B cell (primary cell): ENCODE measurements at regions not wholly inside any gene's neighbourhood (a gene's known extent, or its start where the extent isn't known, plus 50 kb on each side); places are given as distances from the start of the nearest gene placed in this dataset.

Source experiments
- ATAC-seq: fragments of 200-7000 bp; cut with Tn5 transposase; one replicate; pipeline ENCODE4 v1.10.0; 2021; ENCODE audit warnings: low read depth, mild to moderate bottlenecking, moderate number of reproducible peaks, moderate library complexity
- CTCF ChIA-PET: fragments of 350-600 bp; sonication (Branson Sonifier 250); formaldehyde crosslinking; loops from one replicate; lab custom pipeline; 2021; ENCODE audit warnings: antibody characterized with exemption, inconsistent platforms; lab: Charles Lee
- POLR2A ChIA-PET: fragments of 350-600 bp; sonication (Branson Sonifier 250); formaldehyde crosslinking; loops from one replicate; lab custom pipeline; 2021; ENCODE audit warnings: antibody characterized with exemption; lab: Charles Lee
- DNase-seq: peaks from one replicate; pipeline ENCODE4 v3.0.0; 2013
- H2AFZ ChIP-seq: 2 replicates; pipeline ENCODE4 v1.6.1; 2012; ENCODE audit warnings: mild to moderate bottlenecking, low read depth, low read length; ENCODE audit not compliant: insufficient read depth, poor library complexity, severe bottlenecking
- H3K27ac ChIP-seq, 2 donors: 1 replicate in 1 of 2; 2 replicates in 1 of 2; pipeline ENCODE4 v1.5.1; 2012 to 2013; ENCODE audit warnings: low read length in 2 of 2, mild to moderate bottlenecking in 2 of 2, moderate library complexity in 1 of 2
- H3K27me3 ChIP-seq, 4 experiments: fragments of 200-600 bp in 1 of 4; sonication (generic) in 1 of 4; replicated peaks in 1 of 4; 1 replicate in 2 of 4; 2 replicates in 2 of 4; pipeline versions ENCODE4 v1.6.1 to v1.7.0; 2013 to 2016; ENCODE audit warnings: low read length in 3 of 4, mild to moderate bottlenecking in 2 of 4, mixed read lengths in 1 of 4, moderate library complexity in 1 of 4; ENCODE audit not compliant: insufficient read depth in 4 of 4, control insufficient read depth in 3 of 4; ENCODE audit errors: control extremely low read depth in 1 of 4
- H3K36me3 ChIP-seq, 2 experiments: replicated peaks in 1 of 2; 1 replicate in 1 of 2; 2 replicates in 1 of 2; pipeline versions ENCODE4 v1.6.1 to v1.7.1; 2013; ENCODE audit warnings: low read length in 1 of 2; ENCODE audit not compliant: insufficient read depth in 2 of 2, control insufficient read depth in 1 of 2; ENCODE audit errors: control extremely low read depth in 1 of 2, extremely low read depth in 1 of 2
- H3K4me1 ChIP-seq, 2 donors: fragments of 200-600 bp in 1 of 2; sonication (generic) in 1 of 2; 1 replicate in 1 of 2; 2 replicates in 1 of 2; pipeline versions ENCODE4 v1.5.1 to v1.6.1; 2013 to 2017; ENCODE audit warnings: low read length in 2 of 2; ENCODE audit not compliant: control insufficient read depth in 2 of 2, insufficient read depth in 2 of 2
- H3K4me2 ChIP-seq: replicated peaks from 2 replicates; pipeline ENCODE3; 2012; ENCODE audit warnings: mild to moderate bottlenecking, low read depth, low read length; ENCODE audit not compliant: poor library complexity, severe bottlenecking
- H3K4me3 ChIP-seq, 5 experiments: fragments of 200-600 bp in 1 of 5; sonication (generic) in 1 of 5; 1 replicate in 3 of 5; 2 replicates in 2 of 5; pipeline versions ENCODE4 v1.5.1 to v1.7.0; 2011 to 2016; ENCODE audit warnings: low read length in 4 of 5, mild to moderate bottlenecking in 4 of 5, low read depth in 2 of 5, control low read depth in 1 of 5, moderate library complexity in 1 of 5; ENCODE audit not compliant: insufficient read depth in 1 of 5; ENCODE audit errors: control extremely low read depth in 1 of 5, extremely low read depth in 1 of 5
- H3K79me2 ChIP-seq: fragments of 200-600 bp; sonication (generic); one replicate; pipeline ENCODE4 v1.6.0; 2016; ENCODE audit warnings: low read length; ENCODE audit not compliant: control insufficient read depth, insufficient read depth
- H3K9ac ChIP-seq: fragments of 200-600 bp; sonication (generic); 2 replicates; pipeline ENCODE4 v1.6.1; 2017; ENCODE audit warnings: mild to moderate bottlenecking, low read length, moderate library complexity
- H3K9me3 ChIP-seq, 3 donors: one replicate each; pipeline versions ENCODE4 v1.6.1 to v1.7.1; 2013; ENCODE audit warnings: low read length in 2 of 3; ENCODE audit not compliant: control insufficient read depth in 2 of 3, insufficient read depth in 1 of 3; ENCODE audit errors: control extremely low read depth in 1 of 3
- H4K20me1 ChIP-seq: 2 replicates; pipeline ENCODE4 v1.6.0; 2012; ENCODE audit warnings: mild to moderate bottlenecking, low read length; ENCODE audit not compliant: insufficient read depth, control insufficient read depth, poor library complexity, severe bottlenecking
- H3K27ac Mint-ChIP-seq: one replicate; pipeline ENCODE4 v1.8.0; 2021; ENCODE audit warnings: mixed read lengths
- H3K27me3 Mint-ChIP-seq: one replicate; pipeline ENCODE4 v1.8.0; 2021; ENCODE audit warnings: mixed read lengths
- H3K4me1 Mint-ChIP-seq: one replicate; pipeline ENCODE4 v1.8.0; 2021; ENCODE audit warnings: mixed read lengths
- H3K4me3 Mint-ChIP-seq: one replicate; pipeline ENCODE4 v1.8.0; 2021; ENCODE audit warnings: mixed read lengths
- H3K9me3 Mint-ChIP-seq: one replicate; pipeline ENCODE4 v1.8.0; 2022; ENCODE audit warnings: mixed read lengths; ENCODE audit not compliant: insufficient read depth
- EZH2 ChIP-seq: IDR thresholded peaks from 2 replicates; pipeline ENCODE4 v1.6.1; 2012; ENCODE audit warnings: borderline replicate concordance, low read depth, mild to moderate bottlenecking, moderate library complexity, low read length; ENCODE audit not compliant: insufficient read depth, poor library complexity, severe bottlenecking
- WGBS: methylation state at CpG from one replicate; pipeline ENCODE4 v1.1.5; 2013; ENCODE audit warnings: missing lambda C conversion rate; ENCODE audit not compliant: insufficient coverage; 5-methylcytosine and 5-hydroxymethylcytosine counted together
- intact Hi-C: fragments of 100-400 bp; cut with micrococcal nuclease; formaldehyde crosslinking; loops from one replicate; pipeline ENCODE4 v1.10.0; 2022
- TF ChIP-seq, protein P1 (sequence below): fragments of 200-600 bp; IDR thresholded peaks from one replicate; pipeline ENCODE4 v1.8.0; 2022; ENCODE audit warnings: antibody characterized with exemption, mild to moderate bottlenecking

DNA sequence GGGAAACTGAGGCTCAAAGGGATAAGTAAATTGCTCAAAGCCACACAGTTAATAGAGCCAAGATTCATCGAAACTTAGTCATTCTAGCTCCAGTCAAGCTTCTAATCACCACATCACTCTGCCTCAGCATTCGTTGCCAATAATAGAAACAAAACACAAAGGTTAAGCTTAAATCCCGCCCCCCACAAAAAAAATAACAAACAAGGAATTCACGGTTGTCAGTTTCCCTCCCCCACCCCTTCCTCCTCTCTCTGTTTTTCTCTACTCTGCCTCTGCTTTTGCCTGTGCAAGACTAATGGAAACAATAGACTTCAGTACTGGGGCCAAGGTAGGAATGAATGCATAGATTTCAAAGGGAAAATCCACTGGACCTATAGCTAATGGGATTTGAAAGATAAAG lies 70.7 kb upstream of the ZNF644 start:
- Histone ChIP-seq H4K20me1 (no peaks in the 10 kb centered on the region), H3K36me3 (no peaks in the 10 kb centered on the region), H3K27ac (no peak overlapping the region), H3K4me1 (no peaks in the 10 kb centered on the region), H3K9ac (no peak overlapping the region), H2AFZ (no peak overlapping the region), H3K27me3 (no peaks in the 10 kb centered on the region), H3K4me3 (no peak overlapping the region), H3K79me2 (no peaks in the 10 kb centered on the region), H3K9me3 (peaks cover 0 to 10% (median 5%) of the 10 kb centered on the region in 3 donors), H3K4me2 (no peak overlapping the region)
- no peak for DNase-seq
- ATAC-seq: no peak
- intact Hi-C loops: no loop called here
- TF ChIP-seq EZH2: no peak
- TF ChIP-seq, protein P1, sequence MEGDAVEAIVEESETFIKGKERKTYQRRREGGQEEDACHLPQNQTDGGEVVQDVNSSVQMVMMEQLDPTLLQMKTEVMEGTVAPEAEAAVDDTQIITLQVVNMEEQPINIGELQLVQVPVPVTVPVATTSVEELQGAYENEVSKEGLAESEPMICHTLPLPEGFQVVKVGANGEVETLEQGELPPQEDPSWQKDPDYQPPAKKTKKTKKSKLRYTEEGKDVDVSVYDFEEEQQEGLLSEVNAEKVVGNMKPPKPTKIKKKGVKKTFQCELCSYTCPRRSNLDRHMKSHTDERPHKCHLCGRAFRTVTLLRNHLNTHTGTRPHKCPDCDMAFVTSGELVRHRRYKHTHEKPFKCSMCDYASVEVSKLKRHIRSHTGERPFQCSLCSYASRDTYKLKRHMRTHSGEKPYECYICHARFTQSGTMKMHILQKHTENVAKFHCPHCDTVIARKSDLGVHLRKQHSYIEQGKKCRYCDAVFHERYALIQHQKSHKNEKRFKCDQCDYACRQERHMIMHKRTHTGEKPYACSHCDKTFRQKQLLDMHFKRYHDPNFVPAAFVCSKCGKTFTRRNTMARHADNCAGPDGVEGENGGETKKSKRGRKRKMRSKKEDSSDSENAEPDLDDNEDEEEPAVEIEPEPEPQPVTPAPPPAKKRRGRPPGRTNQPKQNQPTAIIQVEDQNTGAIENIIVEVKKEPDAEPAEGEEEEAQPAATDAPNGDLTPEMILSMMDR: no peak
- POLR2A ChIA-PET: no interaction called here
- Mint-ChIP-seq H3K9me3 (no peaks in the 10 kb centered on the region), H3K27ac (no peak overlapping the region), H3K4me1 (no peaks in the 10 kb centered on the region), H3K4me3 (no peak overlapping the region), H3K27me3 (peaks cover 7% of the 10 kb centered on the region)
- CTCF ChIA-PET: no interaction called here
- 52% methylated on average over 2 of the region's 4 CpGs for whole genome bisulfite sequencing

GRCh38 chr1:91091812-91092211 lies 70.0 kb upstream of the ZNF644 start:
- no peak overlapping the region for H2AFZ ChIP-seq
- no peak overlapping the region for H3K27ac ChIP-seq
- CTCF ChIA-PET: no interaction called here

More at GRCh38 chr1:91091812-91092211, 70.0 kb upstream of the ZNF644 start:
- Mint-ChIP-seq H3K4me3 (no peak overlapping the region), H3K9me3 (no peaks in the 10 kb centered on the region), H3K27me3 (peaks cover 7% of the 10 kb centered on the region), H3K27ac (no peak overlapping the region), H3K4me1 (no peaks in the 10 kb centered on the region)
- H3K79me2 ChIP-seq: no peaks in the 10 kb centered on the region
- H3K36me3 ChIP-seq: no peaks in the 10 kb centered on the region
- no peak overlapping the region for H3K4me2 ChIP-seq
- no peaks in the 10 kb centered on the region for H4K20me1 ChIP-seq
- WGBS: 80% methylated on average over 2 of the region's 7 CpGs
- ATAC-seq (no peak), DNase-seq (no peak)
- POLR2A ChIA-PET: no interaction called here
- TF ChIP-seq, protein P1: no peak
- no peak for TF ChIP-seq EZH2
- H3K4me1 ChIP-seq: no peaks in the 10 kb centered on the region
- H3K27me3 ChIP-seq: no peaks in the 10 kb centered on the region
- H3K4me3 ChIP-seq: no peak overlapping the region
- peaks cover 0 to 10% (median 5%) of the 10 kb centered on the region in 3 donors for H3K9me3 ChIP-seq
- no peak overlapping the region for H3K9ac ChIP-seq
- intact Hi-C loops: no loop called here
